ENCODE measurements at regions not wholly inside any gene's neighbourhood (a gene's known extent, or its start where the extent isn't known, plus 50 kb on each side); places are given as distances from the start of the nearest gene placed in this dataset.

DNA sequence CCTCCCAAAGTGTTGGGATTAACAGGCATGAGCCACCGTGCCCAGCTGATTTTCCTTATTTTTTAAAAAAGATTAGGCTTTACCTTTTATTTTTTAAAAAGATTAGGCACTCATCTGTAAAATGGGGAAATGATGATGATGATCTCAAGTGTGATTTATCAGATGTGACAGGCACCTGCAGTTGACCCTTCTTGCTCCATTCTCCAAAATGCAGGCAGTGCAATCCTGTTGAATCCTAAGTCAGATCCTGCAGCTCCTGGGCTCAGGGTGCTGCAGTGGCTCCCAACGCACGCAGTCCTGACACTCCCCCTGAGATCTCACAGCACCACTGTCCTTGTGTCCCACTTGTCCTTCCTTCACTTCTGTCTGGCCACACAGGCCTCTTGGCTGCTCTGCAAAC, 257.3 kb upstream of the KAZN start:
- no peak for DNase-seq
- H3K4me1 Mint-ChIP-seq (ENCODE audit: low read depth, unreplicated experiment) = no peaks in the 10 kb centered on the region
- H3K27ac Mint-ChIP-seq (ENCODE audit: unreplicated experiment) = no peak overlapping the region
- H3K4me3 Mint-ChIP-seq (ENCODE audit: unreplicated experiment) = no peak overlapping the region
- H3K9me3 Mint-ChIP-seq (ENCODE audit: unreplicated experiment) = peaks cover 2% of the 10 kb centered on the region
- TF ChIP-seq CTCF (IDR thresholded peaks at IDR 0.05; ENCODE audit: partially characterized antibody, unreplicated experiment) = no peak
- peaks cover 2% of the 10 kb centered on the region for H3K36me3 Mint-ChIP-seq (ENCODE audit: unreplicated experiment)
- H3K27me3 Mint-ChIP-seq (ENCODE audit: unreplicated experiment) = peaks cover 2% of the 10 kb centered on the region

- no peaks in the 10 kb centered on the region for H3K9me3 Mint-ChIP-seq (ENCODE audit: unreplicated experiment)
- no peak for DNase-seq
- H3K4me1 Mint-ChIP-seq (ENCODE audit: low read depth, unreplicated experiment) = no peaks in the 10 kb centered on the region
- peaks cover 4% of the 10 kb centered on the region for H3K36me3 Mint-ChIP-seq (ENCODE audit: unreplicated experiment)
- no peak overlapping the region for H3K4me3 Mint-ChIP-seq (ENCODE audit: unreplicated experiment)
- TF ChIP-seq CTCF (IDR thresholded peaks at IDR 0.05; ENCODE audit: partially characterized antibody, unreplicated experiment) = no peak
- no peak overlapping the region for H3K27ac Mint-ChIP-seq (ENCODE audit: unreplicated experiment)
- peaks cover 1% of the 10 kb centered on the region for H3K27me3 Mint-ChIP-seq (ENCODE audit: unreplicated experiment)
These were observed 252.4 kb upstream of the KAZN start for GRCh38 chr1:14345946-14346550.

DNA sequence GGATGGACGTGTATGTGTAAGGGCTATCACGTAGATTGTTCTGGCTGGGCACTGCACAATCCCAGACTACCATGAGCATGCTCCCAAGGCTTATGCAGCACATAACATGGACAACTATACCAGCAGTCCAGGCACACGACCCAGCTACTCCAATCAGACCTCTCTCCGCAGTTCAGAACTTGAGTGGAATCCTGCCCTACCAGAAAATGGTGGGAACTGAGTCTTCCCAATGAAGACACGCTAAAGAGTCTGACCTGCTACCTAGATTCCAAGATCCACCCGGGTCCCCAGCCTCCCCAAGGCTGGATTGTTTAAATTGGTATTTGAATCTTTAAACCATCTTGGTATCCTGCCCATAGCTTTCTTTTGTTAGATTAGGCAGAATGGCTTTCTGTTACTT, 251.3 kb upstream of the KAZN start:
- no peaks in the 10 kb centered on the region for H3K9me3 Mint-ChIP-seq (ENCODE audit: unreplicated experiment)
- H3K4me1 Mint-ChIP-seq (ENCODE audit: low read depth, unreplicated experiment) = no peaks in the 10 kb centered on the region
- no peak for DNase-seq
- H3K36me3 Mint-ChIP-seq (ENCODE audit: unreplicated experiment) = peaks cover 4% of the 10 kb centered on the region
- no peak overlapping the region for H3K27ac Mint-ChIP-seq (ENCODE audit: unreplicated experiment)
- peaks cover 1% of the 10 kb centered on the region for H3K27me3 Mint-ChIP-seq (ENCODE audit: unreplicated experiment)
- no peak for TF ChIP-seq CTCF (IDR thresholded peaks at IDR 0.05; ENCODE audit: partially characterized antibody, unreplicated experiment)
- H3K4me3 Mint-ChIP-seq (ENCODE audit: unreplicated experiment) = no peak overlapping the region

GRCh38 chr1:14347776-14348175, 250.7 kb upstream of the KAZN start:
- H3K27ac Mint-ChIP-seq (ENCODE audit: unreplicated experiment) = no peak overlapping the region
- H3K27me3 Mint-ChIP-seq (ENCODE audit: unreplicated experiment) = peaks cover 1% of the 10 kb centered on the region
- peaks cover 4% of the 10 kb centered on the region for H3K36me3 Mint-ChIP-seq (ENCODE audit: unreplicated experiment)

More at GRCh38 chr1:14347776-14348175, 250.7 kb upstream of the KAZN start:
- DNase-seq = no peak
- Mint-ChIP-seq H3K4me1 (ENCODE audit: low read depth, unreplicated experiment) (no peaks in the 10 kb centered on the region), H3K4me3 (ENCODE audit: unreplicated experiment) (no peak overlapping the region), H3K9me3 (ENCODE audit: unreplicated experiment) (no peaks in the 10 kb centered on the region)
- no peak for TF ChIP-seq CTCF (IDR thresholded peaks at IDR 0.05; ENCODE audit: partially characterized antibody, unreplicated experiment)

Measured in glutamatergic neuron (in vitro differentiated cells).